IMR-90 (cell line): ENCODE measurements at regions not wholly inside any gene's neighbourhood (a gene's known extent, or its start where the extent isn't known, plus 50 kb on each side); places are given as distances from the start of the nearest gene placed in this dataset.
"Not testable (repeated sequence)": the region's sequence is repeated elsewhere in the genome, so short reads cannot be mapped to it uniquely, and the experiment has no call there.

Source experiments
- CEBPB ChIP-seq: IDR thresholded peaks from 2 replicates; pipeline ENCODE4 v1.6.1; 2012; ENCODE audit warnings: low read depth, low read length, improper control_type of control experiment
- CHD1 ChIP-seq: IDR thresholded peaks from 2 replicates; pipeline ENCODE4 v1.6.1; 2012; ENCODE audit warnings: low read depth, low read length, improper control_type of control experiment
- CTCF ChIP-seq: conservative IDR thresholded peaks from 2 replicates; pipeline ENCODE4 v1.5.1; 2012; ENCODE audit warnings: mild to moderate bottlenecking, low read depth, low read length, improper control_type of control experiment
- ELK1 ChIP-seq: fragments of 150-350 bp; IDR thresholded peaks from 2 replicates; pipeline ENCODE4 v1.6.1; 2016; ENCODE audit warnings: low read depth, mild to moderate bottlenecking, low read length, moderate library complexity, borderline replicate concordance
- MAFK ChIP-seq: IDR thresholded peaks from 2 replicates; pipeline ENCODE4 v1.6.1; 2012; ENCODE audit warnings: low read depth, low read length, improper control_type of control experiment
- MAZ ChIP-seq: IDR thresholded peaks from 2 replicates; pipeline ENCODE4 v1.6.1; 2012; ENCODE audit warnings: low read depth, mild to moderate bottlenecking, low read length, improper control_type of control experiment, moderate library complexity, borderline replicate concordance
- MXI1 ChIP-seq: IDR thresholded peaks from 2 replicates; pipeline ENCODE4 v1.6.1; 2012; ENCODE audit warnings: low read depth, mild to moderate bottlenecking, low read length, moderate library complexity, borderline replicate concordance
- POLR2A ChIP-seq: IDR thresholded peaks from 2 replicates; pipeline ENCODE4 v1.6.1; 2012; ENCODE audit warnings: mild to moderate bottlenecking, low read depth, low read length
- RAD21 ChIP-seq: IDR thresholded peaks from 2 replicates; pipeline ENCODE4 v1.6.1; 2012; ENCODE audit warnings: low read length, improper control_type of control experiment
- RCOR1 ChIP-seq: IDR thresholded peaks from 2 replicates; pipeline ENCODE4 v1.6.1; 2012; ENCODE audit warnings: mild to moderate bottlenecking, low read length, improper control_type of control experiment; ENCODE audit not compliant: insufficient replicate concordance

- TF ChIP-seq RCOR1, MXI1, ELK1, CTCF, RAD21, POLR2A, MAFK, CEBPB, CHD1, MAZ: not testable (repeated sequence)
Observed at GRCh38 chr9:38952715-38953341, 232.9 kb upstream of the FAM240B start.
